GM08714 (cell line): ENCODE measurements at regions not wholly inside any gene's neighbourhood (a gene's known extent, or its start where the extent isn't known, plus 50 kb on each side); places are given as distances from the start of the nearest gene placed in this dataset.

ENCODE experiments used
- H3K4me3 ChIP-seq: fragments of 200-500 bp; sonication (Bioruptor generic); 2 replicates; pipeline ENCODE4 v1.5.1; 2014; ENCODE audit warnings: mild to moderate bottlenecking, low read length, inconsistent platforms
- ZNF274 ChIP-seq: IDR thresholded peaks from 2 replicates; pipeline ENCODE4 v1.6.1; 2012; ENCODE audit warnings: mild to moderate bottlenecking, low read depth, low read length

GRCh38 chr7:22576612-22577469 is 76.9 kb upstream of the STEAP1B start:
- TF ChIP-seq ZNF274 = no peak
- H3K4me3 ChIP-seq = no peak overlapping the region

- no peak for TF ChIP-seq ZNF274
- H3K4me3 ChIP-seq = no peak overlapping the region
Observed at GRCh38 chr7:22574754-22575520, 74.9 kb upstream of the STEAP1B start.

GRCh38 chr7:22572937-22573336 is 72.9 kb upstream of the STEAP1B start:
- TF ChIP-seq ZNF274 = no peak
- no peak overlapping the region for H3K4me3 ChIP-seq

- H3K4me3 ChIP-seq = no peak overlapping the region
- no peak for TF ChIP-seq ZNF274
Observed at GRCh38 chr7:22572292-22572691, 72.3 kb upstream of the STEAP1B start.

- H3K4me3 ChIP-seq = no peak overlapping the region
- TF ChIP-seq ZNF274 = no peak
Observed at GRCh38 chr7:22571766-22572165, 71.8 kb upstream of the STEAP1B start.

- no peak overlapping the region for H3K4me3 ChIP-seq
- TF ChIP-seq ZNF274 = no peak
Observed at GRCh38 chr7:22569586-22570321, 69.8 kb upstream of the STEAP1B start.

GRCh38 chr7:22566592-22566991 is 66.6 kb upstream of the STEAP1B start:
- H3K4me3 ChIP-seq = no peak overlapping the region
- TF ChIP-seq ZNF274 = no peak

- TF ChIP-seq ZNF274 = no peak
- no peak overlapping the region for H3K4me3 ChIP-seq
Observed at GRCh38 chr7:22566176-22566575, 66.2 kb upstream of the STEAP1B start.

GRCh38 chr7:22565315-22565811 is 65.4 kb upstream of the STEAP1B start:
- TF ChIP-seq ZNF274 = no peak
- H3K4me3 ChIP-seq = no peak overlapping the region; the same call in 1 of the 2 replicates

- no peak for TF ChIP-seq ZNF274
- no peak overlapping the region for H3K4me3 ChIP-seq
Observed at GRCh38 chr7:22564511-22565045, 64.6 kb upstream of the STEAP1B start.

- no peak for TF ChIP-seq ZNF274
- H3K4me3 ChIP-seq = peak overlapping the region; percentile 32; the same call in 1 of the 2 replicates
Observed at GRCh38 chr7:22563621-22564241, 63.7 kb upstream of the STEAP1B start.

GRCh38 chr7:22563032-22563501 is 63.1 kb upstream of the STEAP1B start:
- H3K4me3 ChIP-seq = peak overlapping the region; percentile 32; the same call in 1 of the 2 replicates
- TF ChIP-seq ZNF274 = no peak

GRCh38 chr7:22561895-22562593 is 62.1 kb upstream of the STEAP1B start:
- no peak for TF ChIP-seq ZNF274
- H3K4me3 ChIP-seq = no peak overlapping the region

- no peak for TF ChIP-seq ZNF274
- H3K4me3 ChIP-seq = no peak overlapping the region
Observed at GRCh38 chr7:22561321-22561811, 61.4 kb upstream of the STEAP1B start.
